ENCODE measurements at regions not wholly inside any gene's neighbourhood (a gene's known extent, or its start where the extent isn't known, plus 50 kb on each side); places are given as distances from the start of the nearest gene placed in this dataset.

- TF ChIP-seq POLR2A (IDR thresholded peaks at IDR 0.05) (no peak), CTCF (IDR thresholded peaks at IDR 0.05) (no peak)
These were observed 163.8 kb upstream of the SOX1 start for GRCh38 chr13:111903143-111903542.

Data from body of pancreas (tissue), 4 donors.